ENCODE measurements at regions not wholly inside any gene's neighbourhood (a gene's known extent, or its start where the extent isn't known, plus 50 kb on each side); places are given as distances from the start of the nearest gene placed in this dataset.
"Not testable (repeated sequence)": the region's sequence is repeated elsewhere in the genome, so short reads cannot be mapped to it uniquely, and the experiment has no call there.

- TF ChIP-seq CTCF (IDR thresholded peaks at IDR 0.05; ENCODE audit: borderline replicate concordance, insufficient read depth, low read depth, low read length), result no peak
- no peak overlapping the region for H3K4me3 ChIP-seq (ENCODE audit: low read depth, low read length)
Observed at GRCh38 chr12:97701901-97702300, 239.3 kb downstream of the RMST start.

GRCh38 chr12:97711392-97711791 is 248.8 kb downstream of the RMST start:
- no peak overlapping the region for H3K4me3 ChIP-seq (ENCODE audit: low read depth, low read length)
- no peak for TF ChIP-seq CTCF (IDR thresholded peaks at IDR 0.05; ENCODE audit: borderline replicate concordance, insufficient read depth, low read depth, low read length)

GRCh38 chr12:97713270-97713669 is 250.7 kb downstream of the RMST start:
- H3K4me3 ChIP-seq (ENCODE audit: low read depth, low read length), result no peak overlapping the region
- TF ChIP-seq CTCF (IDR thresholded peaks at IDR 0.05; ENCODE audit: borderline replicate concordance, insufficient read depth, low read depth, low read length), result no peak

- no peak overlapping the region for H3K4me3 ChIP-seq (ENCODE audit: low read depth, low read length)
- TF ChIP-seq CTCF (IDR thresholded peaks at IDR 0.05; ENCODE audit: borderline replicate concordance, insufficient read depth, low read depth, low read length), result no peak
Observed at GRCh38 chr12:97714107-97714563, 251.5 kb downstream of the RMST start.

GRCh38 chr12:97716356-97716755 is 253.8 kb downstream of the RMST start:
- no peak overlapping the region for H3K4me3 ChIP-seq (ENCODE audit: low read depth, low read length)
- TF ChIP-seq CTCF (IDR thresholded peaks at IDR 0.05; ENCODE audit: borderline replicate concordance, insufficient read depth, low read depth, low read length), result peak; percentile 18; the same call in 1 of the 2 replicates

- H3K4me3 ChIP-seq (ENCODE audit: low read depth, low read length), result not testable (repeated sequence)
Observed at GRCh38 chr12:97723801-97724200, 261.2 kb downstream of the RMST start.

- no peak overlapping the region for H3K4me3 ChIP-seq (ENCODE audit: low read depth, low read length)
- no peak for TF ChIP-seq CTCF (IDR thresholded peaks at IDR 0.05; ENCODE audit: borderline replicate concordance, insufficient read depth, low read depth, low read length)
Observed at GRCh38 chr12:97745406-97746101, 282.9 kb downstream of the RMST start.

All from GM12875 (cell line).